Bone marrow (tissue), 2 donors: ENCODE measurements at regions not wholly inside any gene's neighbourhood (a gene's known extent, or its start where the extent isn't known, plus 50 kb on each side); places are given as distances from the start of the nearest gene placed in this dataset.

Source experiments
- DNase-seq, 2 donors: peaks; one replicate each; lab custom pipeline; 2025; lab: John Stamatoyannopoulos, UW

DNA sequence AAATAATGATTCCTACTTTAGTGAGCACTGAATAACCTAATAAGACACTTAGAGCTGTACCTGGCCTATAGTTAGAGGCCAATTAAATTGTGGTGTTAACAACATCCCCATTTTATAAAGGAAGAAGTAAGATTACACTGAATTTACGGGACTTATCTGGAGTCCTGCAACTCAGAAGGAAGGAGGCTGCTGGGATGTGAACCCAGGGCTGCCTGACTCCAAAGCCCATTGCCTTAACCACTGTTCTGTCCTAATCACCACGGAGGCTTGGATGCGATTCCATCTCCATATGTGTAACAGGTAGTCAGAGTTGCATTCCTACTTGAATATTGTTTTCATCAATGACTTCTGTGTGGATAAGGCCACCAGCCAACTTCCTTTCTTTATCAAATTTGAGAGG lies 168.9 kb downstream of the SOCS6 start:
- no peak for DNase-seq

DNA sequence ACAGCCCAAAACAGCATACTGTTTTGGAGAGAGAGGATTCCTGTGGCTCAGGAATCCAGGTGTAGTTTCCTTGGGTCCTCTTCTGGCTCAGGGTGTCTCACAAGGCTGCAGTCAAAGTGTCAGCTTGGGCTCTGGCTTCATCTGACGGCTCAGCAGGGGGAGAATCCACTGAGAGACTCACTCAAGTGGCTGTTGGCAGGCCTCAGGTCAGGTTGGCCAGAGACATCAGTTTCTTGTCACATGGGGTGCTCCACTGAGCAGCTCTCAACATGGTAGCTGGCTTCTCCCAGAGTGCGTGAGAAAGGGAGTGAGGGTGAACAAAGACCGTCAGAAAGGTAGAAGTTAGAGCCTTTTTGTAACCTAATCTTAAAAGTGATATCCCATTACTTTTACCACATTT lies 168.4 kb downstream of the SOCS6 start:
- no peak for DNase-seq

DNA sequence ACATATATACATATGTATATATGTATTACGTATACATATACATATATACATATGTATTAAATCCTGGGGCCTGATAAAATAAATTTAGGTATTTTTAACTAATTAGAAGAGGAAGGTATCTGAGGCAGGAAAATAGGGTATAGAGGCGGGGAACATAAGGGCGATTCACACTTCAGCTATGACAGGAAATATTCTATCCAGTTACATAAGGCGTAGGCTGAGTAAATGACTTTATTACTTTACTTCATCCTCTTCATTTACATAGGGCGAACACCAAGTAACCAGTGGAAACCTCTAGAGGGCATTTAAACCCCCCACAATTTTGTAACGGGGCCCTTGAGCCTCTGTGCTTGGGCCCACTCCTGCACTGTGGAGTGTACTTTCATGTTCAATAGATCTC lies 167.5 kb downstream of the SOCS6 start:
- no peak for DNase-seq

DNA sequence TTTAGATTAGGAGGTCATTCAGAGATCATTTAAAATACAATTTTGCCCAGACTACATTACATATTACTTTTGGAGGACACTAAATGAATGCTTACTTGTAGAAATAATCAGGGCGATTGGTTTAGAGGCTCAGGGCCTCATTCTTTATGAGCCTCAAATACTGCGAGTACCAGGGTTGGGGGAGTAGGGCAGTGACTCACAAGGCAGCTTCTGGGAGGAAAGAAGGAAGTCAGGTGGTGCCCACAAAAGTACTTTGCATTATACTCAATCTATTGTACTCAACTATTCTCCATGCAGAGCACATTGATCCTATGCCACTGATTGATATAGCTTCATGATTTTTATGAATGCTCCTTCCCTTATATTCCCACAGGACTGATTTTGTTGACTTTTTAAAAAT lies 166.9 kb downstream of the SOCS6 start:
- peak in 1 of 2 donors; percentile 19 for DNase-seq

DNA sequence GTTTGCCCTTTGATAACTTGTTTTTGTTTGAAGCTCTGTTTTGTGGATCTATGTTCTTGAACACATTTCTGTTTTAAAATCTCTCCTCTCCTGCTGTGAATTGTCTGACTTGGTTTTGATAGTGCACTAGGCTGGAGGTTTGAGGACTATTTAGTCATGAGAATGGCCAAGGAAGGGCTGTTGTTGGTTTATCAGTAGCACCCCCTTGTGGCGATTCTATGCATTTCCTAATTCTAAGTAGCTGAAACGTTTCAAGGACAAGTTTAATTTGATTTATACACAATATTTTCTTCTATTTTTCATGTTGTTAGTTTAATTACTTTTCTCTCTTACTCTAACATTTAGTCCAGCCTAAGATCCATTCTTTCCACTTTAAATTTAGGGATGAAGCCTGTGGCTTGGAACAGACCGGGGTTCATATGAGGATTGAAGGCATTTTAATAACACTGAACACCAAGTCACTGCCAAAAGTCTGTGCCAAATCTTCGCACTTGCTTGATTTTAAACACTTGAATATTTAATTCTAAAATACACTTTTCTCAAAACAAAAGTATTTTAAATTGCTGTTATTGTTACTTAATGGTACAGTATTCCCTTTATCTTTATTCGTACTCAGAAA lies 166.0 kb downstream of the SOCS6 start:
- DNase-seq = peak in 1 of 2 donors; percentile 29

DNA sequence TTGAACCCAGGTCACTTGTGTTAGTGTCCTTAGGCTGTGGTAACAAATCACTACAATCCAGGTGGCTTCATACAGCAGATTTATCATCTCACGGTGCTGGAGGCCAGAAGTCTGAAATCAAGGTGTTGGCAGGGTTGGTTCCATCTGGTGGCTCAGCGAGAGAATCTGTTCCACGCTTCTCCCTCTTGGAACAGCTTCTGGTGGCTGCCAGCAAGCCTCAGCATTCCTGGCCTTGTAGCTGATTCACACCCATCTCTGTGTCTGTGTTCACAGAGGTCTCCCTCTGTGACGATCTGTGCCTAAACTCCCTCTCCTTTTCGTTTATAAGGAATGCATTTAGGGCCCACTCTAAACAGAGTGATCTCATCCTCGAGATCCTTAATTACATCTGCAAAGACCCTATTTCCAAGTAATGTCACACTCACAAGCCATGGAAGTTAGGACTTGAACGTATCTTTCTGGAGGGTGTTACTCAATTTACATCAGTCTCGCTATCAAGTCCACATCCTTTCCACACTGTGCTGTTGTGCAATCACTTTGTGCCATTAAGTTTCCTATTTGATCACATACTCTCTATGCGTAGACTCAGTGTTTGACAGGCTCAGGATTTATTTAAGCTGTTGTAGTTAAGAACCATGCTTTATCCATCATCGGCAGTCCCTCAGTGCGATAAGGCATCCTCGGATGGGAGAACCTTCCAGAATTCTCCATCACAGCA lies 164.4 kb downstream of the SOCS6 start:
- no peak for DNase-seq

DNA sequence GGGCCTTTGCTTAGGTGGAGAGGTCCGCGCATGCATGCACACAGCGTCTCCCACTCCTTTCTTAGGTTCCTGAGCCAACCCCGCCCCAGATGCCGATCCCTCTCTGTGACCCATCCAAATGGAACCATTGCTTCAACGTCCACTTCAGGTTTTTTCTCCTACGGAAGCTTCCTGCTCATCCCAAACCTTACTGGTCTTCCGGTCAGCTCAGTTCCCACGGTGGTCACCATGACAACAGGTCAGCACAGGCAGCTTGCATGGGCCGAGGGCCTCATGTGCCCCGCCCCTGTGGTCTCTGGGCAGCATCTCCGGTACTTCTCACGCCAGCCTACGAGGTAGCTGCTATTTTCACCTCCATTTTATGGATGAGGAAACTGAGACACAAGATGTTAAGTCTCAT lies 163.7 kb downstream of the SOCS6 start:
- DNase-seq = no peak

DNA sequence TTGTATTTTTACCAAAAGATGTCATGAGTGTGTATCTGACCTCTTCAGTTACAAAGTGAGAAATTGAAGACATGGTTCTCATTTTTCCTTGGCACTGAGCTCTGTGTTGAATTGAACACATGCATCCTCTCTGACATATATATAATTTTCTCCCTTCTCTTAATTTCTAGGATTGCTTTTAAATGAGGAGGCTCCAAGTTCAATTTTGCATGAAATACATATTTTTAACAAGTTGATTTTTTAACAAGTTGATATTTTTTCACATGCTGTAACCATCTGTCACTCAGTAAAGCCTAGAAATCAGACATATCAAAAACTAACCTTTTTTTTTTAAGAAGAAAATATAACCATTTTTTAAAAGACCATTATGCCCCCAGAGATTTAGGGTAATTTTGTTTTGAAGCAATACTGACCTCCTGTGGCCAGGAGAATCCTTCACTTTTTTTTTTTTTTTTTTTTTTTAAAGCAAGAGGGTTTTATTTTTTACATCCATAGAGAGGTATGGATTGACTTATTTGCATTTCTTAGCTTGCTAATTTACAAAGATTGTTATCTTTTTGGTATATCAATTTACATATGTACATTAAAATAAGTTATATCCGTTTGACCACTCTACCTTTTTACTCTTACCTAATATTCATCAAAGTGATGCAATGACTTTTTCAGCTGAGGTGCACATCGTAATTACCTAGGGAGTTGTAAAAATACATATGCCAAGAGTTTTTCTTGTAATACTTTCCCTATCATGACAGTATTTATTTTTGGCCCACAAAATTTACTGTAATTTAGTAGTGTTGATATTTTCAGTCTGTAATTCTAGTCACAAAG lies 161.8 kb downstream of the SOCS6 start:
- no peak for DNase-seq

DNA sequence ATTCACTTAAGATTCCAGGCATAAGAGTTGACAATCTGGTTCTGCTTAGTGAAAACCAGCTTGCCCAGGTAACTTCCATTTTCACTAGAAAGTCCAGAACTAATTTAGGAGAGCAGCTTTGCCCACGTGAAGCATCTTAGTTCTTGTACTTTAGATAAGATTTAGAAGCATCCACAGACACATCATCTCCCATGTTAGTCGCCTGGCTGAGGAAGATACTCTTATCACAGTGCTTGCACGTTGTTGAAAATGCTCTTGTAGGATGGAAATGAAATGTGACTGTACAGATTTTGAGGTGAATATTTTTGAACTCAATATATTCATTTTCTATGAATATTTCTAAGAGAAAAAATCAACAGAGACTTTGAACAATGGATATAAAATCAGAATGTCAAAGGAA lies 159.7 kb downstream of the SOCS6 start:
- no peak for DNase-seq

DNA sequence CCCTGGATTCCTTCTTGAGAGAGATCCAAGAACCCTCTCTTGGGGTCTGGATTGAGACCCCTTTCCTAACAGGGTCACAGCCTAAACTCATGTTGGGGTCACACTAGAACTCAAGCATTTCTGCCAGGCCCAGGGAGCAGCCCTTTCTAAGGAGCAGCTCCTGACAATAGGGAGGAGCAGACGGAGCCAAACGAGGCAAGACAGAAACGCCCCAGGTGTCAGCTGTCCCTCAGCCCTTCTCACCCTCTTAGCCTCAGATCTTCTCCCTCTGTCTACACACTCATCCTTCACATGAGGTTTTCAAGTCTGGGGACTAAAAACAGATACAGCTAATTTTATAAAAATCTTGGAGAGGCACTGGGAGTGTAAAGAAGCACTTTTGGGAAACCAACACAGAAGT lies 157.2 kb downstream of the SOCS6 start:
- DNase-seq = no peak

DNA sequence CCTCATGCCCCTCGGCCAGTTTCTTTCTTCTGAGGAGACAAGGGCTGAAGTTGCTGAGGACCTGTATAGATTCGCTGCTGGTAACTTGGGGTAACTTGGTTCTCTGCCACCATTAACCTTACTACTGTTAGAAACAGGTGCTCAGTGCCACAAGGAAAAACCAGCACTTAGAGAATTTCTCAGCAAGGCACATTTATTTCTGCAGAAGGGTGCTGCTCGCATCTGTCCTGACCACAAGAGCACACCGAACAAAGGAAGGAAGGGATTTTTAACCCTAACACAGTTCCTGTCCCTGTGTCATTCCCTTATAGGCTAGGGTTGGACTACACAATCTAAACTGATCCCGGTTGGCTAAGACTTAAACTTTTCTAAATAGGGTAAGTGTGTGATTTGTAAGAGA lies 154.1 kb downstream of the SOCS6 start:
- DNase-seq = no peak

DNA sequence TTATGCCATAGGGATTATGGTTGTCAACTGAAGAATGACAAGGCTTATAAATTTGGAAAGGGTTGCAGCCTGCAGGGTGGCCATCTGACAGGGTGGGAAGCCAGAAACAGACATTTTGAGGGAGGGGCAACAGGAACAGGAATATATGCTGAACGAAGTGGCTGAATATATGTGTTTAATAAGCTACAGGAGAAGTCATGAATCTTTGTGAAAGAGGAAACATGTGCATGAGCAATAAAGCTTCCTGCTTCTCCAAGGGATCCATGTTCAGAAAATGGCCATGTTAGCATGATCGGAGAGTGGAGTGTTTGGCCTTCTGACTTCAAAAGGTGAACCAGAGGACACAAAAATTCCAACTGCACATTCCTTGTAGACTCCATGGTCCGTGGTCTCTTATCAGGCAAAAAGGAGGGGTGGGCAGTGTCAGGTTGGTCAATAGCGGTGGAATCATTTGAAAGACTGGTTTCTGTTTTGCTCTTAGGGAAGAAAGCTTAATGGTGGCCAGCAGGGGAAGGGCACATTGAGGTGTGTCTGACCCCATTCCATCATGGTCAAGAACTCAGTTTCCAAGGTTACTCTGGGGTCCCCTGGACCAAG lies 144.1 kb downstream of the SOCS6 start:
- no peak for DNase-seq

DNA sequence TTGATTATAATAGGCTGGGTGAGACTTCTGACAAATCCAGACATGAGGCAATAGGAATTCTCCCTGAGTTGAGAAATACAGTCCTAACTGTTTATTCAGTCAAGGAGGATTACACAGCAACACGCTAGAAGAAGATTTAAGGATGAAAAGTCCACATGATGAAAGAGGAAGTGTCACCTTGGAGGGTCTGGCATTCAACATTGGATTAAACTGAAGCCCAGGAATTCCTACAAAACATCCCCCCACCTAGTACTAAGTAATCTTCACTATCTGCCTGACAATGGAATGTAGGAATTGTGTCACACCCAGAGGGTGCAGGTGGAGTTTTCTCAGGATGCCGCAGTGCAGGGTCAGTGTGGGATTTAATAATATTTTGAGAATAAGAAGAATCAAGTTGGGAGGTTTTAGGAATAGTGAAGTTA lies 142.4 kb downstream of the SOCS6 start:
- no peak for DNase-seq

DNA sequence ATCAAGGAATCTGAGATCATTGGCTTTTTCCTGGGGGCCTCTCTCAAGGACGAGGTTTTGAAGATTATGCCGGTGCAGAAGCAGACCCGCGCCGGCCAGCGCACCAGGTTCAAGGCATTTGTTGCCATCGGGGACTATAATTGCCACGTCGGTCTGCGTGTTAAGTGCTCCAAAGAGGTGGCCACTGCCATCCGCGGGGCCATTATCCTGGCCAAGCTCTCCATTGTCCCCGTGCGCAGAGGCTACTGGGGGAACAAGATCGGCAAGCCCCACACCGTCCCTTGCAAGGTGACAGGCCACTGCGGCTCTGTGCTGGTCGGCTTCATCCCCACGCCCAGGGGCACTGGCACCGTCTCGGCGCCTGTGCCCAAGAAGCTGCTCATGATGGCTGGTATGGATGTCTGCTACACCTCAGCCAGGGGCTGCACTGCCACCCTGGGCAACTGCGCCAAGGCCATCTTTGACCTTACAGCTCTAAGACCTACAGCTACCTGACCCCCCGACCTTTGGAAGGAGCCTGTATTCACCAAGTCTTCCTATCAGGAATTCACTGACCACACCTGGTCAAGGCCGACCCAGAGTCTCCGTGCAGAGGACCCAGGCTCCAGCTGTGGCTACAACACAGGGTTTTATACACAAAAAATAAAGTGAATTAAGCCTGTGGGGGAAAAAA lies 141.8 kb downstream of the SOCS6 start:
- DNase-seq = no peak

DNA sequence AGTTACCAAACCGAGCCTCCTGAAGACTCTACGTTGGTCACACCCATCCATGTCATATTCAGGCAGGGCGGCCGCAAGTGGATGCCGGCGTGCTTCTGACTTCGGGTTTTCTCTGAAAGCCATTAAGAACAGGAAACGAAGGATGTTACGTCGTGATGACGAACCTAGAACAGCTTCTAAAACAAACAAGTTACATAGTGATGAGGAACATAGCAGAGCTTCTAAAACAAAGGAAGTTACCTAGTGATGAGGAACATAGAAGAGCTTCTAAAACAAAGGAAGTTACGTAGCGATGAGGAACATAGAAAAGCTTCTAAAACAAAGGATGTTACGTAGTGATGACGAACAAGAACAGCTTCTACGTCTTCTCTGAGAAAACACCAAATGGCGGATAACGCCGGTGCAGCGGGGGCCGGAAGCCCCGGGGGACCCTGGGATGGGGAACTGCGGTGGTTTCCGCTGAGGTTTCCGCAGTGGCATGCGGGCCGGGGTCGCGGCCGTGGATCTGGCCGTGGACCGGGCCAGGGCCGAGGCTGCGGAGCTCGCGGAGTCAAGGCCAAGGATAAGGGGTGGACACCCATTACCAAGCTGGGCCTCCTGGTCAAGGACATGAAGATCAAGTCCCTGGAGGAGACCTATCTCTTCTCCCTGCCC lies 141.1 kb downstream of the SOCS6 start:
- DNase-seq = no peak

DNA sequence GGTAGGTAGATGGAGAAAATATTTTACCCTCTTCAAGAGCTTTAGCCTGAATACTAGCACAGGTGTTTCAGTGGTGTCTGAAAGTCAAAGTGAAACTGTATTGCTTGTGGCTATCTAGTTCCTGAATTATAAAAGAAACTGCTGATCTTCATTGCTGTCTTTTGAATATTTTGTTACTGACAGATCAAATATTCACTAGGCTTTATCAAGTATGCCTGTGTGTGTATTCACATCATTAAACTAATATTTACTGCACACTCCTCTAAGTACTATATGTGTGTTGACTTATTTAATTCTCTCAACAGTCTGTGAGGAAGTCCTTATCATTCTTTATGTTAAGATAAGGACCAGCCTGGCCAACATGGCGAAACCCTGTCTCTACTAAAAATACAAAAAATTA lies 139.6 kb downstream of the SOCS6 start:
- no peak for DNase-seq

DNA sequence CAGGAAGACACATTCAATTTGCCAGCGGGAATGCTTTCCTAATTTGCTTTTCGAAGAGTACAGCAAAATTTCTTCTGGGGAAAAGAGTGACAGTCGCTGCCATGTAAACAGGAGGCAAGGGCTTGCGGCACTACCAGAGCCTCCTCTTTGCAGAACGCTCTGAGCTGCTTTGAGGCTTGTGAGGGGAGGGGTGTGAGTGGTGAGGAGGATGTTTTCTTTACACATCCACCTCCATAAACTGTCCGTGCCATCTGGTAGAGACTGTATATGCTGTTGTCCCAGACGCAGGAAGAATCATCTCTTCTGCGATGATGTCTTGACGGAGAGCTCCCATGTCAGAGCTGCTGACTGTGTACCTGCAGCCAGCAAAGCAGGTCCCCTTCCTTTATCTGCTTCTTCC lies 138.0 kb downstream of the SOCS6 start:
- DNase-seq = no peak

DNA sequence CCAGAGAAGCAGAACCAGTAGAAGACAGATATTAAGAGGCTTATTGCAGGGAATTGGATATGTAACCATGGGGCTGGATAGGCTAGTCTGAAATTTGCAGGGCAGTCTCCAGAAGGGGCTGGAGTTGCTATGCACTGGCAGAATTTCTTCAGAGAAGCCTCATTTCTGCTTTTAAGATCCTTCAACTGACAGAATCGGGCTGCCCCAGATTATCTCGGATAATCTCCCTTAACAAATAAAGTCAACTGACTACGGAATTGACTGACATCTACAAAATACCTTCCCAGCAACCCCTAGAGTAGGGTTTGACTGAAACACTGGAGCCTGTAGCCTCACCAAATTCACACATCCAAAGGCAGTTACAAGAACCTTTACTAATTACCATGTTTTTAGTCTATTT lies 136.4 kb downstream of the SOCS6 start:
- DNase-seq = no peak

DNA sequence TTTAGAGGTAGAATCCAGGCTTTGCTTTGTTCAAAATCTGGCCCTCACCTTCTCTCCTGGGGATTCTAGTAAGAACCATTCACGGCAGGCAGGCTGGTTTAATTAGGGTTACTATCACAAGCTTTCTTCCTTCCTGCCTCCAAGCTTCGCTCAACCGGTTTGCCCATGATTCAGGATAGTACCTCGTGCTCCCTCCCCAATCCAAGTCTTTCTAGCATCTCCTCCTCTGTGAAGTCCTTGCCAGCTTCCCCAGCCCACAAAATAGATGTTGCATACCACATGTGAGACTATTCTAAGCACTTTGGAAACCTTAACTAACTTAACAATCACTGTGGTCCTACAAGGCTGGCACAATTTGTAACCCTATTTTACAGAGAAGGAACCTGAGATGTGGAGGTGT lies 135.1 kb downstream of the SOCS6 start:
- DNase-seq = no peak

DNA sequence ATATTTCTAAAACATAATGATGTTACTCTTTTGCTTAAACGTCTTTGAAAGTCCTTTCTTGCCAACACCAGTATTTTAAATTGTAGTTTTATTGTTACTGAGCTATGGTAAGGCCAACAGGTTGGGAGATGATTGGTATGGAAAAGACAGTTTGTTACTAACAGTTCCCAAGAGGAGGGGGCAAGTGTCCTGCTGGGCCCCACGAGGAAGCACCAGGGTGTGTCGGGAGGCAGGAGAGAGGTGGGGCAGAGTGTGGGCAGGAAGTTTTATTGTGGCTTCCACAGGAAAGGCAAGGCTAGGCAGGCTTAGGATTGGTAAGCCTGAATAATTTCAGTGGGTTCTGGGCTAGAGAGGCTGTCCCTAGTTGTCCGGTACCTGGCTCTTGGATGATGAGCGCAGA lies 134.3 kb downstream of the SOCS6 start:
- DNase-seq = no peak

DNA sequence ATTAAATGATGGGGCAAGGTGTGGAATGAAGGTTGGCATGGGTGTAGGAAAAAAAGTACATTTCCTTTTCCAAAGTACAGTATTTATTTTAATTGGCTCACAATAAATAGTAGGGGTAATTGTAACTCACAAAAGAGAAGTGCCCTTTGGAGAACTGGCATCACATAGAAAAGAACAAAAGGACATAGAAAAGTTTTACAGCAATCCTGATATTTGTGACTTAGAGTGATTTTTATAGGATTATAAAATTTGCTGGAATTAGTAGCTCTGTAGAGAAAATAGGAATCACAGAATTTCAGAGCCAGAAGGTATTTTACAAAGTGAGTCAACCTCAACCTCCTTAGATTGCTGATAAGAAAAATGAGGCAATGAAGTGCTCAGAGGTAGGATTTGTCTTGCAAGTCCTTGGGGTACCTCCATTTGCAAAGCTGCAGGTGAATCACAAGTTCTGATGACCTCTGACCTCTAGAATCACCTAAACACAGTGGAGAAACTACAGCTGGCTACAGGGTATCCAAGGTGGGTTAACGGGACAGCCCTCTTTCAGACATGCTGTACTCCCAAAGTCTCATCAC lies 133.6 kb downstream of the SOCS6 start:
- no peak for DNase-seq
